ENCODE measurements at regions not wholly inside any gene's neighbourhood (a gene's known extent, or its start where the extent isn't known, plus 50 kb on each side); places are given as distances from the start of the nearest gene placed in this dataset.

DNA sequence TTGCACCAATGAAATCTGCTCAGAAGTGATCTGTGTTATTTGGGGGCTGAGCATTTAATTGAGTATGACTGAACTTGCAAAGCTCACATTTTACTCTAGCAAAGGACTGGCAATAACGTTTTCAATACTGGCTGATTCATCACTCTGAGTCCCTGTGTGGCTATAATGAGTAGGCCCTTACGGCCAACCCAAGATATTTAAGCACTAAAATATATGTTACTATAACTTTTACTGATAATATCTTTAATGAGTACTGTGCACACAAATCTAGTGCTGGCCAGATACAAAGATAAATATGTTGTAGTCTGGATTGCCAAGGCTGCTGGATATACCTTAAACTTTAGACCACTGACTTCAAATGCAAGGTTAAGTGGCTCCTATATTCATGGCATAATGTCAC, 436.4 kb upstream of the KCNMB2 start:
- TF ChIP-seq POLR2A (IDR thresholded peaks at IDR 0.05): no peak
- no peak for TF ChIP-seq CTCF (IDR thresholded peaks at IDR 0.05)

Measured in adrenal gland (tissue), 5 donors.